Keratinocyte (primary cell): ENCODE measurements at regions not wholly inside any gene's neighbourhood (a gene's known extent, or its start where the extent isn't known, plus 50 kb on each side); places are given as distances from the start of the nearest gene placed in this dataset.

Source experiments
- CTCF ChIP-seq, 3 experiments: IDR thresholded peaks in 1 of 3; conservative IDR thresholded peaks in 1 of 3; optimal IDR thresholded peaks in 1 of 3; 2 replicates in 2 of 3; 3 replicates in 1 of 3; pipeline versions ENCODE3 to v1.5.1; 2011; ENCODE audit warnings: low read length in 3 of 3, mild to moderate bottlenecking in 3 of 3, moderate library complexity in 2 of 3, control low read depth in 1 of 3, inconsistent platforms in 1 of 3; ENCODE audit not compliant: insufficient read depth in 2 of 3; ENCODE audit errors: extremely low read depth in 1 of 3
- EZH2 ChIP-seq: IDR thresholded peaks from one replicate; pipeline ENCODE4 v1.6.1; 2012; ENCODE audit warnings: inconsistent platforms, mild to moderate bottlenecking, low read length, moderate library complexity

- TF ChIP-seq CTCF (optimal IDR thresholded peaks at IDR 0.05 in 1 of 3, IDR thresholded peaks at IDR 0.05 in 1 of 3, conservative IDR thresholded peaks at IDR 0.05 in 1 of 3; ENCODE audit: extremely low read depth in 1 of 3, insufficient read depth in 2 of 3, low read length in 3 of 3) (no peak), EZH2 (no peak)
These were observed 1449.7 kb downstream of the CDH8 start for GRCh38 chr16:60586493-60586892.
